ENCODE measurements at regions not wholly inside any gene's neighbourhood (a gene's known extent, or its start where the extent isn't known, plus 50 kb on each side); places are given as distances from the start of the nearest gene placed in this dataset.

GRCh38 chr13:105201351-105201750, 1334.1 kb downstream of the EFNB2 start:
- Histone ChIP-seq H3K27ac (no peak overlapping the region), H3K4me1 (replicated peaks in 1 of 2) (no peaks in the 10 kb centered on the region), H3K9me3 (replicated peaks in 1 of 3) (no peaks in the 10 kb centered on the region), H3K36me3 (replicated peaks in 1 of 2) (no peaks in the 10 kb centered on the region), H3K4me3 (no peak overlapping the region), H3K27me3 (no peaks in the 10 kb centered on the region)
- TF ChIP-seq POLR2A (IDR thresholded peaks at IDR 0.05) (no peak), CTCF (IDR thresholded peaks at IDR 0.05) (no peak)
- intact Hi-C loops (cut with DNase I): loop anchor here in 1 of 2 donors (5.0 kb wide), 1 partner anchor 624 kb away; no protein-coding TSS in a partner anchor
- DNase-seq: no peak
- WGBS, 4 donors: 76 to 88% (median 82%) methylated on average over 3 of the region's 3 CpGs

GRCh38 chr13:105200181-105200580, 1335.3 kb downstream of the EFNB2 start:
- no peak for DNase-seq
- no peaks in the 10 kb centered on the region for H3K9me3 ChIP-seq (replicated peaks in 1 of 3)
- no peak for TF ChIP-seq POLR2A (IDR thresholded peaks at IDR 0.05)
- TF ChIP-seq CTCF (IDR thresholded peaks at IDR 0.05): no peak
- H3K4me3 ChIP-seq: no peak overlapping the region
- WGBS, 4 donors: 61 to 75% (median 73%) methylated on average over 4 of the region's 4 CpGs
- H3K36me3 ChIP-seq (replicated peaks in 1 of 2): no peaks in the 10 kb centered on the region
- H3K27me3 ChIP-seq: no peaks in the 10 kb centered on the region
- H3K27ac ChIP-seq: no peak overlapping the region
- no peaks in the 10 kb centered on the region for H3K4me1 ChIP-seq (replicated peaks in 1 of 2)
- intact Hi-C loops (cut with DNase I): loop anchor here in 1 of 2 donors (5.0 kb wide), 1 partner anchor 623 kb away; no protein-coding TSS in a partner anchor

- Histone ChIP-seq H3K4me3 (no peak overlapping the region), H3K36me3 (replicated peaks in 1 of 2) (no peaks in the 10 kb centered on the region), H3K9me3 (replicated peaks in 1 of 3) (no peaks in the 10 kb centered on the region), H3K27me3 (no peaks in the 10 kb centered on the region), H3K4me1 (replicated peaks in 1 of 2) (no peaks in the 10 kb centered on the region), H3K27ac (no peak overlapping the region)
- TF ChIP-seq POLR2A (IDR thresholded peaks at IDR 0.05): no peak
- no peak for TF ChIP-seq CTCF (IDR thresholded peaks at IDR 0.05)
- 80 to 91% (median 83%) methylated on average over 5 of the region's 5 CpGs for WGBS, 4 donors
- intact Hi-C loops (cut with DNase I): no loop called here
- no peak for DNase-seq
These were observed 1339.4 kb downstream of the EFNB2 start for GRCh38 chr13:105196052-105196451.

GRCh38 chr13:105193026-105193425, 1342.4 kb downstream of the EFNB2 start:
- intact Hi-C loops (cut with DNase I): no loop called here
- Histone ChIP-seq H3K9me3 (replicated peaks in 1 of 3) (no peaks in the 10 kb centered on the region), H3K4me1 (replicated peaks in 1 of 2) (no peaks in the 10 kb centered on the region), H3K4me3 (no peak overlapping the region), H3K27ac (no peak overlapping the region), H3K27me3 (no peaks in the 10 kb centered on the region), H3K36me3 (replicated peaks in 1 of 2) (no peaks in the 10 kb centered on the region)
- no peak for DNase-seq
- 87 to 90% (median 88%) methylated on average over 5 of the region's 5 CpGs for WGBS, 4 donors
- TF ChIP-seq CTCF (IDR thresholded peaks at IDR 0.05) (no peak), POLR2A (IDR thresholded peaks at IDR 0.05) (no peak)
